HG03280 (cell line): ENCODE measurements at regions not wholly inside any gene's neighbourhood (a gene's known extent, or its start where the extent isn't known, plus 50 kb on each side); places are given as distances from the start of the nearest gene placed in this dataset.

Source experiments
- ATAC-seq: cut with Tn5 transposase; IDR thresholded peaks from one replicate; pipeline ENCODE4 v1.9.1; 2021; ENCODE audit warnings: mild to moderate bottlenecking, moderate library complexity; ENCODE audit not compliant: unreplicated experiment

- ATAC-seq = no peak
These were observed 67.6 kb downstream of the NMUR2 start for GRCh38 chr5:152337484-152337883.

GRCh38 chr5:152335461-152335860, 69.6 kb downstream of the NMUR2 start:
- ATAC-seq = no peak

- ATAC-seq = no peak
These were observed 72.2 kb downstream of the NMUR2 start for GRCh38 chr5:152332716-152333460.

- ATAC-seq = no peak
These were observed 73.4 kb downstream of the NMUR2 start for GRCh38 chr5:152331718-152332117.

GRCh38 chr5:152331006-152331405, 74.1 kb downstream of the NMUR2 start:
- no peak for ATAC-seq

- no peak for ATAC-seq
These were observed 75.3 kb downstream of the NMUR2 start for GRCh38 chr5:152329761-152330283.

- ATAC-seq = no peak
These were observed 75.9 kb downstream of the NMUR2 start for GRCh38 chr5:152329207-152329606.

- no peak for ATAC-seq
These were observed 89.1 kb downstream of the NMUR2 start for GRCh38 chr5:152315942-152316341.

- ATAC-seq = no peak
These were observed 90.8 kb downstream of the NMUR2 start for GRCh38 chr5:152314196-152314829.

GRCh38 chr5:152309926-152310450, 95.1 kb downstream of the NMUR2 start:
- no peak for ATAC-seq

GRCh38 chr5:152306386-152306785, 98.7 kb downstream of the NMUR2 start:
- no peak for ATAC-seq

- ATAC-seq = no peak
These were observed 99.6 kb downstream of the NMUR2 start for GRCh38 chr5:152305525-152305924.

GRCh38 chr5:152303841-152304240, 101.2 kb downstream of the NMUR2 start:
- ATAC-seq = no peak

GRCh38 chr5:152297866-152298265, 107.2 kb downstream of the NMUR2 start:
- no peak for ATAC-seq

- ATAC-seq = no peak
These were observed 111.9 kb downstream of the NMUR2 start for GRCh38 chr5:152293189-152293588.

GRCh38 chr5:152290181-152290580, 114.9 kb downstream of the NMUR2 start:
- ATAC-seq = no peak

GRCh38 chr5:152288917-152289595, 116.0 kb downstream of the NMUR2 start:
- ATAC-seq = no peak

GRCh38 chr5:152288499-152288898, 116.6 kb downstream of the NMUR2 start:
- no peak for ATAC-seq

- no peak for ATAC-seq
These were observed 119.3 kb downstream of the NMUR2 start for GRCh38 chr5:152285764-152286163.

GRCh38 chr5:152282331-152282730, 122.7 kb downstream of the NMUR2 start:
- no peak for ATAC-seq

- no peak for ATAC-seq
These were observed 127.1 kb downstream of the NMUR2 start for GRCh38 chr5:152277936-152278335.

GRCh38 chr5:152274224-152274623, 130.9 kb downstream of the NMUR2 start:
- ATAC-seq = no peak
